ENCODE measurements at regions not wholly inside any gene's neighbourhood (a gene's known extent, or its start where the extent isn't known, plus 50 kb on each side); places are given as distances from the start of the nearest gene placed in this dataset.

GRCh38 chr3:110868106-110868505, 203.5 kb upstream of the NECTIN3 start:
- Histone ChIP-seq H3K27ac (no peak overlapping the region), H3K9me3 (no peaks in the 10 kb centered on the region), H3K4me3 (no peak overlapping the region), H3K4me1 (no peaks in the 10 kb centered on the region), H3K36me3 (no peaks in the 10 kb centered on the region), H3K27me3 (no peaks in the 10 kb centered on the region)
- intact Hi-C loops (cut with DNase I) = no loop called here
- no peak for ATAC-seq
- no peak for FAIRE-seq
- no peak for DNase-seq
- no peak for TF ChIP-seq CTCF (IDR thresholded peaks at IDR 0.05)
- 56 to 67% methylated on average over 1 of the region's 1 CpG for WGBS, 2 donors

- WGBS, 2 donors = 85 to 92% methylated on average over 3 of the region's 3 CpGs
- Histone ChIP-seq H3K4me1 (no peaks in the 10 kb centered on the region), H3K36me3 (no peaks in the 10 kb centered on the region), H3K27ac (no peak overlapping the region), H3K4me3 (no peak overlapping the region), H3K27me3 (no peaks in the 10 kb centered on the region), H3K9me3 (no peaks in the 10 kb centered on the region)
- no peak for ATAC-seq
- DNase-seq = no peak
- intact Hi-C loops (cut with DNase I) = no loop called here
- FAIRE-seq = no peak
- no peak for TF ChIP-seq CTCF (IDR thresholded peaks at IDR 0.05)
Observed at GRCh38 chr3:110869736-110870135, 201.9 kb upstream of the NECTIN3 start.

DNA sequence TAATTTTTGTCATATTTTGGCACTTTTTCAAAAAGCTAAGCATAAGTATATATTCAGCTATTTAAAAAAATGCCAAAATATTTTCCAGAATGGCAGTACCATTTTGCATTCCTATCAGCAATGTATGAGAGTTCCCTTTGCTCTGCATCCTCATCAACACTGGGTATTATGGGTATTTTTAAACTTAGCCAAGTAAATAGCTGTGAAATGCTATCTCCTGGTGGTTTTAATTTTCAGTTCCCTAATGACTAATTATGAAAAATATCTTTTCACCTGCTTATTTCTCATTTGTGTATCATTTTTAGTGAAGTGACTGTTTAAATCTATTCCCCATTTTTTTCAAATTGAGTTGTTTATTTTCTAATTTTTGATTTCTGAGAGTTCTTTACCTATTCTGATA, 199.7 kb upstream of the NECTIN3 start:
- no peak for TF ChIP-seq CTCF (IDR thresholded peaks at IDR 0.05)
- Histone ChIP-seq H3K9me3 (no peaks in the 10 kb centered on the region), H3K4me3 (no peak overlapping the region), H3K27ac (no peak overlapping the region), H3K4me1 (no peaks in the 10 kb centered on the region), H3K27me3 (no peaks in the 10 kb centered on the region), H3K36me3 (no peaks in the 10 kb centered on the region)
- intact Hi-C loops (cut with DNase I) = no loop called here
- no peak for ATAC-seq
- no peak for FAIRE-seq
- DNase-seq = no peak

DNA sequence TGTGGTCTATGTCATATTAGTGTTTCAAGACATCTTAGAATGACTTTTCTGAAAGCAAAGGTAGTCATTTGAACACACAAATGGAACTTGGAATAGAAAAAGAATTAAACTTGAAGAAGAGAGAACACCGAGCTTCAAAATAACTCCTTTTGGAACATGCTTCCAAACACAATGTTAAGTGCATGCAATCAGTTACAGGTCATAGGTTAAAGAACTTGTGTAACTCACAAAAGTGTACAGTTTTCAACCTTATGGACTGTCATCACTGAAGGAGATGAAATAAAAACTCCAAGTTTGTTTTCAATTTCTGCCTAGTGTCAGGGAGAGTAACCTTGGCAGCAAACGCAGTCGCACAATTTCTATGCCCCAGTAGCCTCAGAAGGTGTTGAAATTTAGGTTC, 192.9 kb upstream of the NECTIN3 start:
- FAIRE-seq (no peak), DNase-seq (no peak), ATAC-seq (no peak)
- Histone ChIP-seq H3K4me1 (peaks cover 0 to 4% (median 4%) of the 10 kb centered on the region in 3 donors), H3K36me3 (no peaks in the 10 kb centered on the region), H3K27me3 (no peaks in the 10 kb centered on the region), H3K9me3 (no peaks in the 10 kb centered on the region), H3K4me3 (no peak overlapping the region), H3K27ac (no peak overlapping the region)
- WGBS, 2 donors = 95 to 96% methylated on average over 3 of the region's 3 CpGs
- intact Hi-C loops (cut with DNase I) = no loop called here
- no peak for TF ChIP-seq CTCF (IDR thresholded peaks at IDR 0.05)

DNA sequence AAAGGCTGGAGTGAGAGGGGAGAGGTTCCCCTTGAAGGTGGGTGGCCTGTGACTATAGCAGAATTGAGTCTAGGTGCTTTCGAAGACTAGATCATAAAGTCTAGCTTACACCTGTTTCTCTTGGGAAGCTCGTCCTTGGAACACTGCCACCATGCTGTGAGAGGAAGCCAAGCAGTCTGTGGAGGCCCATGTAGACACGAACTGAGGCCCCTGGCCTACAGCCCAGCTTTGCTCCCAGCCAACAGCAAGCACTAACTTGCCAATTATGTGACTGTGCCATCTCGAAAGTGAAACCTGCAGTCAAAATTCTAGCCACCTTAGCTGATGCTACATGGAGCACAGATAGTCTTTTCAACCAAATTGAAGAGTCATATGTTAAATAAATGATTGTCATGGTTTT, 190.5 kb upstream of the NECTIN3 start:
- 19 to 31% methylated on average over 4 of the region's 4 CpGs for WGBS, 2 donors
- no peak for FAIRE-seq
- no peaks in the 10 kb centered on the region for H3K36me3 ChIP-seq

More for the DNA sequence above, 190.5 kb upstream of the NECTIN3 start:
- peak in 2 of 4 donors; percentile 11 to 17 for TF ChIP-seq CTCF (IDR thresholded peaks at IDR 0.05)
- no peak overlapping the region for H3K4me3 ChIP-seq
- no peaks in the 10 kb centered on the region for H3K27me3 ChIP-seq
- no peaks in the 10 kb centered on the region for H3K9me3 ChIP-seq
- ATAC-seq (peak; percentile 60 to 98 (median 96)), DNase-seq (peak; percentile 64 to 87 (median 74))
- H3K27ac ChIP-seq = no peak overlapping the region
- peaks cover 0 to 4% (median 4%) of the 10 kb centered on the region in 3 donors for H3K4me1 ChIP-seq
- intact Hi-C loops (cut with DNase I) = no loop called here

All from pancreas (tissue), 10 donors.